Cardiac muscle cell (in vitro differentiated cells and primary cell): ENCODE measurements at regions not wholly inside any gene's neighbourhood (a gene's known extent, or its start where the extent isn't known, plus 50 kb on each side); places are given as distances from the start of the nearest gene placed in this dataset.

Source experiments
- DNase-seq, 2 donors: peaks; one replicate each; pipeline versions ENCODE4 v3.0.0 to v3.0.0-alpha.2; 2010 to 2017; ENCODE audit warnings: low read depth in 1 of 2, low spot score in 1 of 2
- H3K27ac ChIP-seq: fragments of 200-600 bp; sonication (generic); 2 replicates; pipeline ENCODE4 v1.5.1; 2016
- H3K27me3 ChIP-seq: fragments of 200-600 bp; sonication (generic); 2 replicates; pipeline ENCODE4 v1.6.0; 2016; ENCODE audit warnings: control low read depth
- H3K36me3 ChIP-seq: fragments of 200-600 bp; sonication (generic); 2 replicates; pipeline ENCODE4 v1.5.1; 2016; ENCODE audit warnings: control low read depth
- H3K4me1 ChIP-seq: fragments of 200-600 bp; sonication (generic); 2 replicates; pipeline ENCODE4 v1.8.1; 2017; ENCODE audit warnings: low read depth, mild to moderate bottlenecking, mixed run types
- H3K4me3 ChIP-seq: fragments of 200-600 bp; sonication (generic); 2 replicates; pipeline ENCODE4 v1.5.1; 2016; ENCODE audit warnings: mild to moderate bottlenecking
- H3K9me3 ChIP-seq: fragments of 200-600 bp; sonication (generic); 2 replicates; pipeline ENCODE4 v1.5.1; 2017; ENCODE audit warnings: low read depth, mild to moderate bottlenecking, control low read depth
- CTCF ChIP-seq: IDR thresholded peaks from 2 replicates; pipeline ENCODE4 v1.5.1; 2012; ENCODE audit warnings: low read depth, mild to moderate bottlenecking, low read length

- H3K27me3 ChIP-seq: no peaks in the 10 kb centered on the region
- H3K4me3 ChIP-seq: no peak overlapping the region
- no peaks in the 10 kb centered on the region for H3K9me3 ChIP-seq
- H3K36me3 ChIP-seq: no peaks in the 10 kb centered on the region
- no peaks in the 10 kb centered on the region for H3K4me1 ChIP-seq
- no peak for TF ChIP-seq CTCF
- no peak for DNase-seq
- no peak overlapping the region for H3K27ac ChIP-seq
Observed at GRCh38 chr5:67999391-67999790, 216.2 kb upstream of the PIK3R1 start.

GRCh38 chr5:67998709-67999261 lies 216.8 kb upstream of the PIK3R1 start:
- DNase-seq: peak; percentile 15 to 77
- H3K36me3 ChIP-seq: no peaks in the 10 kb centered on the region
- no peaks in the 10 kb centered on the region for H3K9me3 ChIP-seq
- no peak for TF ChIP-seq CTCF
- H3K4me3 ChIP-seq: no peak overlapping the region
- H3K27ac ChIP-seq: no peak overlapping the region
- H3K4me1 ChIP-seq: no peaks in the 10 kb centered on the region
- no peaks in the 10 kb centered on the region for H3K27me3 ChIP-seq

GRCh38 chr5:67997892-67998457 lies 217.6 kb upstream of the PIK3R1 start:
- H3K27ac ChIP-seq: no peak overlapping the region
- no peak for TF ChIP-seq CTCF
- H3K4me3 ChIP-seq: no peak overlapping the region
- H3K4me1 ChIP-seq: no peaks in the 10 kb centered on the region
- H3K9me3 ChIP-seq: no peaks in the 10 kb centered on the region
- DNase-seq: no peak
- H3K36me3 ChIP-seq: no peaks in the 10 kb centered on the region
- H3K27me3 ChIP-seq: no peaks in the 10 kb centered on the region

GRCh38 chr5:67997148-67997547 lies 218.4 kb upstream of the PIK3R1 start:
- no peak for DNase-seq
- Histone ChIP-seq H3K27me3 (no peaks in the 10 kb centered on the region), H3K4me3 (no peak overlapping the region), H3K9me3 (no peaks in the 10 kb centered on the region), H3K4me1 (no peaks in the 10 kb centered on the region), H3K27ac (no peak overlapping the region), H3K36me3 (no peaks in the 10 kb centered on the region)
- TF ChIP-seq CTCF: no peak

GRCh38 chr5:67996596-67996995 lies 219.0 kb upstream of the PIK3R1 start:
- no peak overlapping the region for H3K4me3 ChIP-seq
- H3K27ac ChIP-seq: no peak overlapping the region
- no peaks in the 10 kb centered on the region for H3K36me3 ChIP-seq
- H3K4me1 ChIP-seq: no peaks in the 10 kb centered on the region
- no peaks in the 10 kb centered on the region for H3K9me3 ChIP-seq
- H3K27me3 ChIP-seq: no peaks in the 10 kb centered on the region
- TF ChIP-seq CTCF: no peak
- no peak for DNase-seq
